Dendritic cell treated with granulocyte-macrophage colony-stimulating factor and Interleukin-4, amounts not matched to agents 40 ng/mL and 50 ng/mL, for 4 days (primary cell): ENCODE measurements at regions not wholly inside any gene's neighbourhood (a gene's known extent, or its start where the extent isn't known, plus 50 kb on each side); places are given as distances from the start of the nearest gene placed in this dataset.

Experiments
- H3K27ac Mint-ChIP-seq: one replicate; pipeline ENCODE4 v1.8.0; 2022; ENCODE audit warnings: mild to moderate bottlenecking, mixed read lengths
- H3K27me3 Mint-ChIP-seq: one replicate; pipeline ENCODE4 v1.8.0; 2022; ENCODE audit warnings: mild to moderate bottlenecking, mixed read lengths
- H3K36me3 Mint-ChIP-seq: one replicate; pipeline ENCODE4 v1.8.0; 2022; ENCODE audit warnings: low read depth, mixed read lengths
- H3K4me1 Mint-ChIP-seq: one replicate; pipeline ENCODE4 v1.8.0; 2022; ENCODE audit warnings: low read depth, mixed read lengths
- H3K4me3 Mint-ChIP-seq: one replicate; pipeline ENCODE4 v1.8.0; 2022; ENCODE audit warnings: mild to moderate bottlenecking, moderate library complexity, mixed read lengths
- H3K9me3 Mint-ChIP-seq: one replicate; pipeline ENCODE4 v1.8.0; 2022; ENCODE audit warnings: mixed read lengths
- intact Hi-C: fragments of 100-400 bp; cut with micrococcal nuclease; formaldehyde crosslinking; loops from one replicate; pipeline ENCODE4 v1.15.0; 2022

DNA sequence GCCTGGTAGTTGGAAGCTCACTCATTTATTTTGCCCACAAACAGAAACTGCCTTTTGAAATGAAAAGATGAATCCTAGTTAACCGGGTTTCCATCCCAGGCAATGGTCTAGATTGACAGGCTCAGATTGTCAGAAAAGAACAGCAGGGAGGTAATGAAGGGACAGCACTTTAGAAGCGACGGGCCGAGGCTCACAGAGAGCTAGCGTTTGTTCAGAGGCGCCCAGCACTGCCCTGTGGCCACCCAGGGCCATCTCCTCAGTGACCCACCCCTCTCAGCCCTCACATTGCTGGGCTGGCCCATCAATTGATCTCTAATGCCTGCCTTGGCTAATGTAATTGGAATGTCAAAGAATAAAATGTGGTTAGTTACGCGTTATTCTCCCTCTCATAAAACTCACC, 304.8 kb downstream of the CDCA7 start:
- no peaks in the 10 kb centered on the region for H3K4me1 Mint-ChIP-seq
- intact Hi-C loops: no loop called here
- no peaks in the 10 kb centered on the region for H3K36me3 Mint-ChIP-seq
- peaks cover 17% of the 10 kb centered on the region for H3K27me3 Mint-ChIP-seq
- no peak overlapping the region for H3K4me3 Mint-ChIP-seq
- H3K27ac Mint-ChIP-seq: no peak overlapping the region
- H3K9me3 Mint-ChIP-seq: no peaks in the 10 kb centered on the region

DNA sequence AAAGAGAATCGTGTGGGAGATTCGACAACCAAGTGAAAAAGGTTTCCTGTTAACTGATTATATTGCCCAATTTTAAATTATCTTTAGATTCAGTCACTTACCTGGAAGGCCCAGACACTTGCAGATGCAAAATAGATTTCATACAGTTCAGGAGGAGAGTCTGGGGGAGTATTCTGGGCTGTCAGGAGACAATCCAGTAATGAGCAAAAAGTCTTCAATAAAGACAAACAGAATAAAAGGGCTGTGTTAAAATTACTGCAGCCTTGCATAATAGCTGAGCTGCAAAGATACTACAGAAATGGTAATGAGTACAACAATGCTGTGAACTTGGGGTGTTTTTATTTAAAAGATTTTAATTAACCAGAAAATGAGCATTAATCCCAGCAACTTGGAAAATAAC, 303.6 kb downstream of the SP3 start:
- H3K27me3 Mint-ChIP-seq: peaks cover 15% of the 10 kb centered on the region
- no peak overlapping the region for H3K4me3 Mint-ChIP-seq
- intact Hi-C loops: no loop called here
- H3K9me3 Mint-ChIP-seq: no peaks in the 10 kb centered on the region
- H3K4me1 Mint-ChIP-seq: no peaks in the 10 kb centered on the region
- no peak overlapping the region for H3K27ac Mint-ChIP-seq
- no peaks in the 10 kb centered on the region for H3K36me3 Mint-ChIP-seq

DNA sequence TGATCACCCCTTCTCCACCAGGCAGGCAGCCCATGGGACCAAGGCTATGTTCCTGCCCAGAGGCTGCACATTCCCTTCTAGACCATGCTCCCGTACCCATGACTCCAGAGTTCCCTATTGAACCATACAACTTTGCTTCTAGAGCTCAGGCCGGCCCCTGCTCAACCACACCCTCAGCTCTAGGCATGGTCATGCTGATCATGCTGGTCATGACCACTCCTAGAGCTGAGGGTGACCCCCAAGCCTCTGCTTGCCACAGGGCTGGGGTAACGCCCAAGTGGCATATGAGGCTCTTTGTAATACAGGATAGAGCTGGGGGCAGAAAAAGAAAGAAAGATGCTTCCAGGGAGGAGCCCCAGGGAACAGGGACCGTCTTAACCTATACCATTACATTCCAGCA, 301.8 kb downstream of the SP3 start:
- H3K9me3 Mint-ChIP-seq: no peaks in the 10 kb centered on the region
- intact Hi-C loops: no loop called here
- H3K27ac Mint-ChIP-seq: no peak overlapping the region
- H3K4me3 Mint-ChIP-seq: no peak overlapping the region
- H3K4me1 Mint-ChIP-seq: no peaks in the 10 kb centered on the region
- peaks cover 18% of the 10 kb centered on the region for H3K27me3 Mint-ChIP-seq
- no peaks in the 10 kb centered on the region for H3K36me3 Mint-ChIP-seq

DNA sequence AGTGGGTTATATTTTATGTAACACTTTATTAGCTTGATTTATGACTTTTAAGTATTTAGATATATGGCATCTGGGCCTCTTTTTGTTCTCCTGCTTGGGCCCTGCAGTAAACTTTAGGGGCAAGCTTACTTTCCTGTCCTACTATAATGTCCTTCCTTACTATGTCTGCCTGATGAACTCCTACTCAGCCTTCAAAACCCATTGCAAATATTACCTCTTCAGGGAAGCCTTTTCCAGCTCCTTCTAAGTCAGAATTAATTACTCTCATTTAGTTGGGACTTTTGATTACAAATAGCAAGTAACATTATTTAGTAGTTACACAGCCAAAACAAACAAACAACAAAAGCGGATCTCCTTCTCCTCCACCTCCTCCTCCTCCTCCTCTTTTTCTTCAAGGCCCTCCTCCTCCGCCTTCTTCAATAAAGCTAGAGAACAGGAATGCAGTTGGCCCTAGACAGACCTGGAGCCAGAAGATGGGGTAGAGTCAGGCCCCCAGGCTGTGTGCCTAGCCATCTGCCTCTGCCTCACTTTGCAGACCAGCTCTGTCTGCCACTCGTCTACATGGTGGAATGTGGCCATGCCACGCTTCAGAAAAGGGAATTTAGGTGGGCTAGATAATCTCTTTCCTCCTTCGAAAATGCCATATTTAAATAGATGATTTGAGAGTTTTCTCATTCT, 301.2 kb downstream of the SP3 start:
- no peaks in the 10 kb centered on the region for H3K36me3 Mint-ChIP-seq
- peaks cover 18% of the 10 kb centered on the region for H3K27me3 Mint-ChIP-seq
- H3K4me3 Mint-ChIP-seq: no peak overlapping the region
- H3K9me3 Mint-ChIP-seq: no peaks in the 10 kb centered on the region
- no peaks in the 10 kb centered on the region for H3K4me1 Mint-ChIP-seq
- H3K27ac Mint-ChIP-seq: no peak overlapping the region
- intact Hi-C loops: no loop called here

DNA sequence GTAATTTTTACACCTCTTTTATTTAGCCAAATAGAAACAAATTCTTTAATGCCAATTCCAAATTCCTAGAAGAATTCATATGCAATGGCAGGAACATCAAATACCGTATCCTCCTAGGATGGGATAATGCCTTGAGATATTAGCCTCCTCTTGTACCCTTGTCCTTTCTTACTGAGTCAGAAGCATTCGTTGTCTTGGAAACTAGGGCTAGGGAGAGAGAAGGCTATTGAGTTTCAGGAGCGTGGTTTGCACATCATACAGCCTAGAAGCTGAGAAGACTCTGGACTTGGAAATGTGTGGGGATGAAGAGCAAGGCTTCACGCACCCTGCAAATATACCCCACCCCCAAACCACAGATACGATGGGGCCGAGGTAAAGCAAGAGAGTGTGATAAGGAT, 300.7 kb downstream of the SP3 start:
- Mint-ChIP-seq H3K36me3 (no peaks in the 10 kb centered on the region), H3K9me3 (no peaks in the 10 kb centered on the region), H3K27me3 (peaks cover 18% of the 10 kb centered on the region), H3K4me1 (no peaks in the 10 kb centered on the region), H3K4me3 (no peak overlapping the region), H3K27ac (no peak overlapping the region)
- intact Hi-C loops: no loop called here

- peaks cover 5% of the 10 kb centered on the region for H3K4me1 Mint-ChIP-seq
These were observed 298.8 kb downstream of the SP3 start for GRCh38 chr2:173666171-173666888.

GRCh38 chr2:173667014-173667413, 298.2 kb downstream of the SP3 start:
- H3K27ac Mint-ChIP-seq: no peak overlapping the region
- intact Hi-C loops: no loop called here
- no peaks in the 10 kb centered on the region for H3K36me3 Mint-ChIP-seq
- H3K4me3 Mint-ChIP-seq: no peak overlapping the region
- peaks cover 18% of the 10 kb centered on the region for H3K27me3 Mint-ChIP-seq
- H3K9me3 Mint-ChIP-seq: no peaks in the 10 kb centered on the region
- peaks cover 5% of the 10 kb centered on the region for H3K4me1 Mint-ChIP-seq

More at GRCh38 chr2:173666171-173666888, 298.8 kb downstream of the SP3 start:
- H3K27me3 Mint-ChIP-seq: peaks cover 18% of the 10 kb centered on the region
- no peak overlapping the region for H3K27ac Mint-ChIP-seq
- no peaks in the 10 kb centered on the region for H3K9me3 Mint-ChIP-seq
- no peak overlapping the region for H3K4me3 Mint-ChIP-seq
- intact Hi-C loops: no loop called here
- no peaks in the 10 kb centered on the region for H3K36me3 Mint-ChIP-seq

DNA sequence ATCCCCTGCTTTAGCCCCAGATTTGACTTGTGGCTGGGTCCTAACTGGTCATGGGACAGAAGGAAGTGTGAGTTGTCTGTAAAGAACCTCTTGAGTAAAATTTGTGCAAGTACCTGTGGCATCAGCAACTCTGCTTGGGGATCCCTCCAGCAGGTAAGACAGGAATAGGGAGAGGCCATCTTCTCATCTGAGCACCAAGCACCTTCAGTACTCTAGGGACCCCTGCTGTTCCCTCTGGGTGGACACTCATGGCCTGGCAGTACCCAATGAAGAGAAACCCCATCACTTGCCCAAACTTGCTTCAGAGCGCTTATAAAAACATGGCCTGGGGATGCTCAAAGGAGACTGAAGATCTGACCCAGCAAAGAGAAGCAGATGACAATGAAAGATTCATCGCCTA, 297.8 kb downstream of the SP3 start:
- Mint-ChIP-seq H3K9me3 (no peaks in the 10 kb centered on the region), H3K4me3 (no peak overlapping the region), H3K27me3 (peaks cover 17% of the 10 kb centered on the region), H3K27ac (no peak overlapping the region), H3K4me1 (peaks cover 5% of the 10 kb centered on the region), H3K36me3 (no peaks in the 10 kb centered on the region)
- intact Hi-C loops: no loop called here

DNA sequence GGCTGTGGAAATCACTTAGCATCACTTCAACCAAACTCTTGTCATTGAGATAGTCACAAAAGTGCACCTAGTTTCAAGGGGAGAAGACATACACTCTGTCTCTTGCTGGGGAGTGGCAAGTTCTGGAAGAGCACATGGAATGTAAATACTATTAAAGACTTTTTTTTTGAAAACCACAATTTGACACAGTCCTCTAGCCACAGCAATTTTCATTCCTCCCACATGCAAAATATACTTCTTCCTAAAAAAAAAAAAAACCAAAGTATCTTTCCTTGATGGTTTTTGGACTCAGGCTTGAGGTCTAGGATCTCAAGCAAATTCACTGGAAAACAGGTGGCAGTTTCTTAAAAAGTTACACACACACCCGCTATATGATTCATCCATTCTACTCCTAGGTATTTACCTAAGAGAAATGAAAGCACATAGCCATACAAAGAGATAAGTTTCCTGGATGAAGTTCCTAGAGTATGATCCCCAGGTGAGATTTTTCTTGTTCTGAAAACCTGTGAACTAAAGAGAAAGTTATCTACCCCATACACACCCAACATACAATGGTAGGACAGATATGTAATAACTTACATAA, 295.8 kb downstream of the SP3 start:
- Mint-ChIP-seq H3K4me3 (no peak overlapping the region), H3K27ac (no peak overlapping the region), H3K4me1 (peaks cover 5% of the 10 kb centered on the region), H3K27me3 (peaks cover 10% of the 10 kb centered on the region), H3K36me3 (no peaks in the 10 kb centered on the region), H3K9me3 (no peaks in the 10 kb centered on the region)
- intact Hi-C loops: no loop called here

DNA sequence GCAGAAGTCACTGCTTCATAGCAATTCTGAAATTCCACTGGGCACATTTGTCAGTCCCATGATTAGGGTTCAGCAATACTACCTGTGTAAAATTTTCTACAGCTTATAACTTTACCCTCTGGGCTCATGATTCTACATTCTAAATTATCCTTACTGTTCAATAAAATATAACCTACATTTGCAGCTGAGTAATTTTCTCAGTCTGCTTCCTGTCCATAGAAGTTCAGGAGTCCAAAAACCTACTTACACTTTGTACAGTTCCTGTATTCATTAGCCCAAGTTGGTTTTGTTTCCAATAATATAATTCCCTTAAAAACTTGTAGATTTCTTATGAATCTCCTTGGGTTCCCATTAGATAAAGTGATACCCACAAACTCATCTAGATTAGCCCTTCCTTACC, 295.3 kb downstream of the SP3 start:
- Mint-ChIP-seq H3K4me3 (no peak overlapping the region), H3K27me3 (peaks cover 9% of the 10 kb centered on the region), H3K9me3 (no peaks in the 10 kb centered on the region), H3K27ac (no peak overlapping the region), H3K36me3 (no peaks in the 10 kb centered on the region), H3K4me1 (peaks cover 5% of the 10 kb centered on the region)
- intact Hi-C loops: no loop called here

- no peak overlapping the region for H3K27ac Mint-ChIP-seq
- no peaks in the 10 kb centered on the region for H3K36me3 Mint-ChIP-seq
- peaks cover 8% of the 10 kb centered on the region for H3K27me3 Mint-ChIP-seq
- intact Hi-C loops: no loop called here
- H3K4me1 Mint-ChIP-seq: peaks cover 14% of the 10 kb centered on the region
- peaks cover 2% of the 10 kb centered on the region for H3K9me3 Mint-ChIP-seq
- no peak overlapping the region for H3K4me3 Mint-ChIP-seq
These were observed 292.4 kb downstream of the SP3 start for GRCh38 chr2:173672573-173673340.

DNA sequence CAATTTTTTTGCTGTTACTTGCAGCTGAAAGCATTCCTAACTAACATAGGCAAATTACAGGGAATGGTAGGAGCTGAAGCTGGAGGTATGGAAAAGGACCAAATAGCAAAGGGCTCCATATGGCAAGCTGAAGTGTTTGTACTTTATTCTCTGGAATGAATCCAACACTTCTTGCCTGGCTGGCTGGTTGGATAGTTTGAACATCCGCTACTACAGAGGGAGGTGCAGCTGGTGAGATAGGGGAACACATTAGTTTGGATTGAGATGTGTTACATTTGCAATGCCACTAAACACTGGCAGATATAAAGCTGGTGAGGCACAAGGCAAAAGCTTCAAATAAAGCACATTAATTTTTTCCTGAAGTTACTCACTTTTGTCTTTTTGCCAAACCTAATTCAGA, 291.5 kb downstream of the SP3 start:
- no peak overlapping the region for H3K27ac Mint-ChIP-seq
- H3K36me3 Mint-ChIP-seq: no peaks in the 10 kb centered on the region
- peaks cover 14% of the 10 kb centered on the region for H3K4me1 Mint-ChIP-seq
- peaks cover 8% of the 10 kb centered on the region for H3K27me3 Mint-ChIP-seq
- peaks cover 7% of the 10 kb centered on the region for H3K9me3 Mint-ChIP-seq
- H3K4me3 Mint-ChIP-seq: no peak overlapping the region
- intact Hi-C loops: no loop called here

DNA sequence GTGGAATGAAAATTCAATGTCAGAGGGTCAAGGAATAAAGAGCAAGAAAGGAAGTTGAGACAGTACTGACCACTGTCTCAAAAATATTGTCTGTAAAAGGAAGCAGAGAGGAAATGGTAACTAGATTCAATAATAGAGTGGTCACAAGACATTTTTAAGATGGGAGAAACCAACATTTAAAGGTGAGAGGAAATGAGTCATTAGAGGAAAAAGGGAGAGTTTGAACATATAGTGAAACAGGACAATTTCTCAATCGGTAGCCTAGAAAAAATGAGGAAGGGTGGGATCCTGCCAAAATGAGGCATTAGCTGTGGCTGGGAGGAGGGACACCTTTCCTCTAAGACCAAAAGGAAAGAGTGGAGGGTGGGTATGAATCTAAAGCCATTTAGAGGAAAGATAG, 288.5 kb downstream of the SP3 start:
- Mint-ChIP-seq H3K27me3 (peaks cover 11% of the 10 kb centered on the region), H3K4me3 (no peak overlapping the region), H3K36me3 (no peaks in the 10 kb centered on the region), H3K9me3 (peaks cover 7% of the 10 kb centered on the region), H3K27ac (no peak overlapping the region), H3K4me1 (peaks cover 9% of the 10 kb centered on the region)
- intact Hi-C loops: no loop called here

DNA sequence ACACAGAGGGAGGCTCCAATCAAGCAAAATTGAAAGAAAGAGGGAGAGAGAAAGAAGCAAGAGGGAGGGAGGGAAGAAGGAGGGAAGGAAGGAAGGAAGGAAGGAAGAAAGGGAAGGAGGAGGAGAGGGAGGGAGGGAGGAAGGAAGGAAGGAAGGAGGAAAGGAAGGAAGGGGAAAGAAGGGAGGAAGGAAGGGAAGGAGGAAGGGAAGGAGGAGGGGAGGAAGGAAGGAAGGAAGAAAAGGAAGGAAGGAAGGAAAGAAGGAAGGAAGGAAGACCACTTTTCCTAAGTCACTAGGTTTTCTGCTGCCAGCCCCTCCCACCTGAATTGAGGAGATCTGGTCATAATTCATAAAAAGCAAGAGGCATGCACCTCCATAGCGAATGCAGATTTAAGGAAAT, 287.0 kb downstream of the SP3 start:
- intact Hi-C loops: no loop called here
- Mint-ChIP-seq H3K27me3 (peaks cover 11% of the 10 kb centered on the region), H3K27ac (no peak overlapping the region), H3K4me1 (peaks cover 9% of the 10 kb centered on the region), H3K4me3 (no peak overlapping the region), H3K9me3 (peaks cover 7% of the 10 kb centered on the region), H3K36me3 (no peaks in the 10 kb centered on the region)
